HepG2 (cell line): ENCODE measurements at regions not wholly inside any gene's neighbourhood (a gene's known extent, or its start where the extent isn't known, plus 50 kb on each side); places are given as distances from the start of the nearest gene placed in this dataset.
A peak's percentile ranks its signal among the peaks of the same experiment; 100 is the strongest.

Source experiments
- ARNTL ChIP-seq: sonication (generic); formaldehyde crosslinking; IDR thresholded peaks from 2 replicates; pipeline ENCODE4 v1.4.0; 2020; ENCODE audit warnings: mild to moderate bottlenecking, missing genetic modification reagents
- BORCS8-MEF2B ChIP-seq: sonication (generic); formaldehyde crosslinking; IDR thresholded peaks from 2 replicates; pipeline ENCODE4 v1.8.0; 2022; ENCODE audit warnings: mild to moderate bottlenecking, missing genetic modification reagents
- CCDC6 ChIP-seq: sonication (generic); formaldehyde crosslinking; IDR thresholded peaks from 2 replicates; pipeline ENCODE4 v1.8.1; 2022; ENCODE audit warnings: mild to moderate bottlenecking, missing genetic modification reagents, moderate library complexity
- CREBL2 ChIP-seq: sonication (generic); formaldehyde crosslinking; IDR thresholded peaks from 2 replicates; pipeline ENCODE4 v1.8.1; 2023; ENCODE audit warnings: missing genetic modification reagents, mild to moderate bottlenecking, borderline replicate concordance
- FOXA1 ChIP-seq, 2 experiments: fragments of 450-650 bp in 1 of 2; sonication (generic) in 1 of 2; formaldehyde crosslinking in 1 of 2; IDR thresholded peaks; 2 replicates each; pipeline versions ENCODE4 v1.4.0 to v1.6.1; 2016 to 2020; ENCODE audit warnings: missing genetic modification reagents in 1 of 2
- GLMP ChIP-seq: sonication (generic); formaldehyde crosslinking; IDR thresholded peaks from 2 replicates; pipeline ENCODE4 v1.9.0; 2021; ENCODE audit warnings: missing genetic modification reagents, mild to moderate bottlenecking, borderline replicate concordance
- HDAC1 ChIP-seq: sonication (generic); formaldehyde crosslinking; IDR thresholded peaks from 2 replicates; pipeline ENCODE4 v1.5.1; 2020; ENCODE audit warnings: mild to moderate bottlenecking, missing genetic modification reagents
- HES4 ChIP-seq: sonication (generic); formaldehyde crosslinking; IDR thresholded peaks from 2 replicates; pipeline ENCODE4 v1.9.0; 2021; ENCODE audit warnings: mild to moderate bottlenecking, missing genetic modification reagents, borderline replicate concordance
- IKZF4 ChIP-seq: sonication (generic); formaldehyde crosslinking; IDR thresholded peaks from 2 replicates; pipeline ENCODE4 v1.5.1; 2020; ENCODE audit warnings: borderline replicate concordance, mild to moderate bottlenecking, low read depth, missing genetic modification reagents; ENCODE audit errors: not compliant biosample characterization
- MXI1 ChIP-seq: IDR thresholded peaks from 3 replicates; pipeline ENCODE4 v1.6.1; 2012; ENCODE audit warnings: low read depth, low read length, inconsistent platforms, borderline replicate concordance
- SMAD3 ChIP-seq: sonication (generic); formaldehyde crosslinking; IDR thresholded peaks from 2 replicates; pipeline ENCODE4 v1.4.0; 2020; ENCODE audit warnings: missing genetic modification reagents
- STAT6 ChIP-seq: sonication (generic); formaldehyde crosslinking; IDR thresholded peaks from 2 replicates; pipeline ENCODE4 v1.4.0; 2020; ENCODE audit warnings: missing genetic modification reagents, mild to moderate bottlenecking, borderline replicate concordance
- TRIM24 ChIP-seq: sonication (generic); formaldehyde crosslinking; IDR thresholded peaks from 2 replicates; pipeline ENCODE4 v1.8.0; 2022; ENCODE audit warnings: mild to moderate bottlenecking, missing genetic modification reagents
- ZBTB20 ChIP-seq: sonication (generic); formaldehyde crosslinking; IDR thresholded peaks from 2 replicates; pipeline ENCODE4 v1.8.1; 2023; ENCODE audit warnings: missing genetic modification reagents, low read depth, mild to moderate bottlenecking, borderline replicate concordance
- ZBTB21 ChIP-seq: sonication (generic); formaldehyde crosslinking; IDR thresholded peaks from 2 replicates; pipeline ENCODE4 v1.4.0; 2020; ENCODE audit warnings: missing genetic modification reagents
- ZEB1 ChIP-seq: IDR thresholded peaks from 2 replicates; pipeline ENCODE4 v1.6.1; 2012; ENCODE audit warnings: mild to moderate bottlenecking, low read depth, inconsistent platforms; ENCODE audit not compliant: insufficient replicate concordance
- ZNF256 ChIP-seq: sonication (generic); formaldehyde crosslinking; conservative IDR thresholded peaks from 2 replicates; pipeline ENCODE4 v1.4.0; 2020; ENCODE audit warnings: missing genetic modification reagents
- ZNF275 ChIP-seq: sonication (generic); formaldehyde crosslinking; IDR thresholded peaks from 2 replicates; pipeline ENCODE4 v1.8.0; 2022; ENCODE audit warnings: missing genetic modification reagents, mild to moderate bottlenecking, inconsistent platforms, borderline replicate concordance
- ZNF276 ChIP-seq: sonication (generic); formaldehyde crosslinking; IDR thresholded peaks from 2 replicates; pipeline ENCODE4 v1.4.0; 2020; ENCODE audit warnings: mild to moderate bottlenecking, low read depth, missing genetic modification reagents
- ZNF383 ChIP-seq: sonication (generic); formaldehyde crosslinking; IDR thresholded peaks from 2 replicates; pipeline ENCODE4 v1.4.0; 2020; ENCODE audit warnings: missing genetic modification reagents, mild to moderate bottlenecking, borderline replicate concordance
- ZNF468 ChIP-seq: sonication (generic); formaldehyde crosslinking; IDR thresholded peaks from 2 replicates; pipeline ENCODE4 v1.8.0; 2022; ENCODE audit warnings: mild to moderate bottlenecking, moderate library complexity, missing genetic modification reagents
- ZNF839 ChIP-seq: sonication (generic); formaldehyde crosslinking; IDR thresholded peaks from 2 replicates; pipeline ENCODE4 v1.4.0; 2020; ENCODE audit warnings: missing genetic modification reagents, mild to moderate bottlenecking, borderline replicate concordance

GRCh38 chr6:26216359-26216885 is 129.2 kb downstream of the HFE start (continued):
- TF ChIP-seq STAT6 (0 out of 2 replicates have a peak, but pooled peaks have one; percentile 22), ZNF383 (CRISPR knock-in tag) (no peak), ZBTB21 (CRISPR knock-in tag) (no peak), MXI1 (no peak; the same call in 2 of the 3 replicates), ZBTB20 (CRISPR knock-in tag) (no peak; the same call in 1 of the 2 replicates), ZNF276 (CRISPR knock-in tag) (no peak), FOXA1 (IDR thresholded peaks at IDR 0.05) (no peak), FOXA1 (CRISPR knock-in tag; IDR thresholded peaks at IDR 0.05) (no peak; the same call in 1 of the 2 replicates), ZEB1 (peak; percentile 59), ARNTL (CRISPR knock-in tag) (no peak), ZNF256 (CRISPR knock-in tag) (no peak), HES4 (CRISPR knock-in tag) (peak; percentile 80; the same call in 1 of the 2 replicates), SMAD3 (CRISPR knock-in tag) (peak; percentile 9; the same call in 1 of the 2 replicates), TRIM24 (CRISPR knock-in tag) (no peak), ZNF468 (no peak), CCDC6 (CRISPR knock-in tag) (0 out of 2 replicates have a peak, but pooled peaks have one; percentile 30), ZNF275 (CRISPR knock-in tag) (no peak; the same call in 1 of the 2 replicates), CREBL2 (CRISPR knock-in tag) (0 out of 2 replicates have a peak, but pooled peaks have one; percentile 3), IKZF4 (no peak), HDAC1 (CRISPR knock-in tag) (no peak), BORCS8-MEF2B (CRISPR knock-in tag) (no peak), ZNF839 (peak; percentile 29; the same call in 1 of the 2 replicates), GLMP (0 out of 2 replicates have a peak, but pooled peaks have one; percentile 82)
